ENCODE measurements at regions not wholly inside any gene's neighbourhood (a gene's known extent, or its start where the extent isn't known, plus 50 kb on each side); places are given as distances from the start of the nearest gene placed in this dataset.

GRCh38 chr5:35324201-35324600, 93.9 kb upstream of the PRLR start:
- Histone ChIP-seq H3K4me2 (ENCODE audit: unreplicated experiment) (no peak overlapping the region), H3K4me1 (ENCODE audit: insufficient read depth) (peaks cover 6% of the 10 kb centered on the region; the same call in 1 of the 2 replicates), H3K79me2 (ENCODE audit: insufficient read depth) (no peaks in the 10 kb centered on the region), H3K27me3 (replicated peaks; ENCODE audit: insufficient read depth) (peaks cover 33% of the 10 kb centered on the region), H4K20me1 (ENCODE audit: insufficient read depth) (no peaks in the 10 kb centered on the region), H3K9me3 (ENCODE audit: low read depth) (no peaks in the 10 kb centered on the region), H3K4me3 (no peak overlapping the region), H3K27ac (no peak overlapping the region), H3F3A (ENCODE audit: insufficient read depth) (no peaks in the 10 kb centered on the region), H3K9ac (no peak overlapping the region), H3K9me2 (ENCODE audit: insufficient read depth) (no peaks in the 10 kb centered on the region; the same call in 1 of the 2 replicates), H2AFZ (no peak overlapping the region), H3K36me3 (ENCODE audit: low read depth) (no peaks in the 10 kb centered on the region)
- TF ChIP-seq EZH2 (IDR thresholded peaks at IDR 0.05; ENCODE audit: insufficient read depth, poor library complexity, severe bottlenecking), result no peak
- no peak for TF ChIP-seq EZH2phosphoT487 (IDR thresholded peaks at IDR 0.05; ENCODE audit: insufficient read depth, low read depth)
- in situ Hi-C loops (cut with MboI), result no loop called here
- 62 to 73% methylated on average over 3 to 4 of the region's 4 CpGs for WGBS, 2 experiments (ENCODE audit: low coverage in 1 of 2, low lambda C conversion rate in 2 of 2, missing lambda C conversion rate in 2 of 2)
- no peak for DNase-seq

- Histone ChIP-seq H3K4me2 (ENCODE audit: unreplicated experiment) (no peak overlapping the region), H4K20me1 (ENCODE audit: insufficient read depth) (no peaks in the 10 kb centered on the region), H3F3A (ENCODE audit: insufficient read depth) (no peaks in the 10 kb centered on the region; the same call in 1 of the 2 replicates), H3K9me2 (ENCODE audit: insufficient read depth) (no peaks in the 10 kb centered on the region), H3K9ac (no peak overlapping the region), H3K9me3 (ENCODE audit: low read depth) (no peaks in the 10 kb centered on the region), H3K4me1 (ENCODE audit: insufficient read depth) (peaks cover 6% of the 10 kb centered on the region; the same call in 1 of the 2 replicates), H3K27ac (no peak overlapping the region), H3K36me3 (ENCODE audit: low read depth) (no peaks in the 10 kb centered on the region), H3K27me3 (replicated peaks; ENCODE audit: insufficient read depth) (peaks cover 10% of the 10 kb centered on the region; the same call in 1 of the 2 replicates), H2AFZ (no peak overlapping the region), H3K79me2 (ENCODE audit: insufficient read depth) (no peaks in the 10 kb centered on the region), H3K4me3 (no peak overlapping the region)
- in situ Hi-C loops (cut with MboI), result no loop called here
- TF ChIP-seq EZH2 (IDR thresholded peaks at IDR 0.05; ENCODE audit: insufficient read depth, poor library complexity, severe bottlenecking) (no peak), EZH2phosphoT487 (IDR thresholded peaks at IDR 0.05; ENCODE audit: insufficient read depth, low read depth) (no peak)
- 75 to 78% methylated on average over 3 of the region's 3 CpGs for WGBS, 2 experiments (ENCODE audit: low coverage in 1 of 2, low lambda C conversion rate in 2 of 2, missing lambda C conversion rate in 2 of 2)
- no peak for DNase-seq
Measured at GRCh38 chr5:35320029-35320428, 89.7 kb upstream of the PRLR start.

GRCh38 chr5:35319333-35320002, 89.2 kb upstream of the PRLR start:
- H3K4me3 ChIP-seq, result no peak overlapping the region
- TF ChIP-seq EZH2phosphoT487 (IDR thresholded peaks at IDR 0.05; ENCODE audit: insufficient read depth, low read depth) (no peak), EZH2 (IDR thresholded peaks at IDR 0.05; ENCODE audit: insufficient read depth, poor library complexity, severe bottlenecking) (no peak)
- H3K4me1 ChIP-seq (ENCODE audit: insufficient read depth), result peaks cover 6% of the 10 kb centered on the region; the same call in 1 of the 2 replicates
- H3K4me2 ChIP-seq (ENCODE audit: unreplicated experiment), result no peak overlapping the region
- peak; percentile 72 for DNase-seq
- H3K79me2 ChIP-seq (ENCODE audit: insufficient read depth), result no peaks in the 10 kb centered on the region
- no peak overlapping the region for H3K9ac ChIP-seq
- 0 out of 2 replicates have a peak, but pooled peaks cover 12% of the 10 kb centered on the region for H3K27me3 ChIP-seq (replicated peaks; ENCODE audit: insufficient read depth)
- H3F3A ChIP-seq (ENCODE audit: insufficient read depth), result no peaks in the 10 kb centered on the region; the same call in 1 of the 2 replicates
- no peak overlapping the region for H2AFZ ChIP-seq
- H3K9me3 ChIP-seq (ENCODE audit: low read depth), result no peaks in the 10 kb centered on the region
- H3K27ac ChIP-seq, result no peak overlapping the region
- H3K36me3 ChIP-seq (ENCODE audit: low read depth), result no peaks in the 10 kb centered on the region
- WGBS, 2 experiments (ENCODE audit: low coverage in 1 of 2, low lambda C conversion rate in 2 of 2, missing lambda C conversion rate in 2 of 2), result 25 to 26% methylated on average over 4 of the region's 4 CpGs
- no peaks in the 10 kb centered on the region for H3K9me2 ChIP-seq (ENCODE audit: insufficient read depth)
- in situ Hi-C loops (cut with MboI), result no loop called here
- no peaks in the 10 kb centered on the region for H4K20me1 ChIP-seq (ENCODE audit: insufficient read depth)

GRCh38 chr5:35317586-35317985, 87.3 kb upstream of the PRLR start:
- H3K4me2 ChIP-seq (ENCODE audit: unreplicated experiment), result no peak overlapping the region
- no peak for DNase-seq
- no peak overlapping the region for H3K4me3 ChIP-seq
- H3K27ac ChIP-seq, result no peak overlapping the region
- in situ Hi-C loops (cut with MboI), result no loop called here
- peaks cover 12% of the 10 kb centered on the region for H3K4me1 ChIP-seq (ENCODE audit: insufficient read depth)
- H2AFZ ChIP-seq, result no peak overlapping the region
- H3K9me3 ChIP-seq (ENCODE audit: low read depth), result no peaks in the 10 kb centered on the region
- H3K9me2 ChIP-seq (ENCODE audit: insufficient read depth), result no peaks in the 10 kb centered on the region
- no peak overlapping the region for H3K9ac ChIP-seq
- WGBS, 2 experiments (ENCODE audit: low coverage in 1 of 2, low lambda C conversion rate in 2 of 2, missing lambda C conversion rate in 2 of 2), result 93 to 95% methylated on average over 2 of the region's 2 CpGs
- H4K20me1 ChIP-seq (ENCODE audit: insufficient read depth), result no peaks in the 10 kb centered on the region
- TF ChIP-seq EZH2phosphoT487 (IDR thresholded peaks at IDR 0.05; ENCODE audit: insufficient read depth, low read depth), result no peak
- TF ChIP-seq EZH2 (IDR thresholded peaks at IDR 0.05; ENCODE audit: insufficient read depth, poor library complexity, severe bottlenecking), result no peak
- peaks cover 3% of the 10 kb centered on the region; the same call in 1 of the 2 replicates for H3K27me3 ChIP-seq (replicated peaks; ENCODE audit: insufficient read depth)
- no peaks in the 10 kb centered on the region for H3K79me2 ChIP-seq (ENCODE audit: insufficient read depth)
- H3F3A ChIP-seq (ENCODE audit: insufficient read depth), result peaks cover 11% of the 10 kb centered on the region
- H3K36me3 ChIP-seq (ENCODE audit: low read depth), result no peaks in the 10 kb centered on the region
